ENCODE measurements at regions not wholly inside any gene's neighbourhood (a gene's known extent, or its start where the extent isn't known, plus 50 kb on each side); places are given as distances from the start of the nearest gene placed in this dataset.

DNA sequence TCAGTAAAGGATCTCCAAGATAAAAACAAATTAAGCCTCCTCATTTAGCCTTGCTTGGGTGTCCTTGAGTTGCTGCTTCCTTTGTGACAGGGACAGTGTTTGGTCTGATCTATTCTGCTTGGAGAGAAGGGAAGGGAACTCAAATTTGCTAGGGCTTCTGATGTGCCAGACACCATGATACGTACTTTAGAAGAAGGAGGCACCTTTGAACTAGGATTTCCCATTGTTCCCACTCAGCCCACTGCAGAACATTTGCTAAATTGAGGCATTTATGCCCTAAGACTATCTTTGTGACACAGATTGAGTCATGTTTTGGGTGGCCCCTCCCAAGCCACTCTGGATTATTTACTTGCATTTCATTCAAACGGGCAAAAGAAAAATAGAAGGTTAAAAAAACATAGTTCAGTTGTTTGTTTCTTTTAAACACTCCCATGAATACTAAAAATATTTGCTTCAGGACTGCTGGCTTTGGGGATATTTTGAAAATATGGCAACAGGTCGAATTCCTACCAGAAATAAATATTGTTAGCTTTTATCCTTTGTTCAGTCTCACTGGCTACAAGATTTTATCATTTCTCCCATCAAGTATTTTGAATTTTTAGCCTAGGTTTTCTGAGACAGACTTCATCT lies 81.9 kb upstream of the WLS start:
- no peak for TF ChIP-seq CTCF (conservative IDR thresholded peaks at IDR 0.05)
- H3K27ac ChIP-seq = no peak overlapping the region

GRCh38 chr1:68313735-68314134 lies 81.4 kb upstream of the WLS start:
- no peak for TF ChIP-seq CTCF (conservative IDR thresholded peaks at IDR 0.05)
- no peak overlapping the region for H3K27ac ChIP-seq

DNA sequence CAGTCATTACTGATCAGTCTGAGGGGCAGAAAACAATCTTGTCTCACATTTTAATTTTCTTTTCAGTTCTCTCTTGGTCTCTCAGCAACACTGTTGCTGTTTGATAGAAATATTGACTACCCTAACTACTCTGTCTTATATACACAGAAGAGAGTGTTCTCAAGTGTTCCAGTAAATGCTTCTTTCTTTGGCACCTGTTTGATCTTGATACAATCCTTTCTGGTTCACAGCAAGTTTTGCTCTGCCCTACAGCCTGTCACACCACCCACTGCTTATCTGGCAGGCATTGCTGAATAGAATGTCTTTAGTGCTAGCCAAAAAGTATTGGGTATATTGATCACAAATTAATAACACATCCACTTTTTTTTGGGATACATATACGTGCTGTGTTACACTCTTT lies 75.7 kb upstream of the WLS start:
- TF ChIP-seq CTCF (conservative IDR thresholded peaks at IDR 0.05) = no peak
- H3K27ac ChIP-seq = peak overlapping the region; percentile 82

- TF ChIP-seq CTCF (conservative IDR thresholded peaks at IDR 0.05) = no peak
- H3K27ac ChIP-seq = peak overlapping the region; percentile 82
Measured at GRCh38 chr1:68307378-68307787, 75.1 kb upstream of the WLS start.

DNA sequence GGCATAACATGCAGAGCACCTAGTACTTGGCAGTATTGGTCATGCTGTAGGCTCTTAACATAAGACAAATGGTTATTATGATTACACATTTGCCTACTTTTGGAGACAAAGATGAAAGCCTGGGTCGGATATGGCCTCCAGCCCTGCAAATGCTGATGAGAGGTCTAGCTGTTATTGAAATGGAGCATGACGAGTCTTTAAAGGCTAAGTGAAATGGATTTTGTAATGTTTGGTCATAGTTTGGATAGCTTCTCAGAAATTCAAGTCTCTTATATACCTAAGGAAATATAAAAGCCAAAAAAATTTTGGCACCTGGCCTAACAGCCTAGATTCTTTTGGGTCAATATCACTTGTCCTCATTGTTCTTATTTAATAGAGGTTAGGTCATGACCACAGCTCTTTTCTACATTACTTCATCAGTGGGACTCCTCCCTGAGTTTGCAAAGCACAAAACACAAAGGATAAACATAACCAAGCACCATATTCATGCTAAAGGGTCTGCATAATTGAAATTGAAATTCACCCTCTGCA lies 69.2 kb upstream of the WLS start:
- H3K27ac ChIP-seq = peak overlapping the region; percentile 74
- no peak for TF ChIP-seq CTCF (conservative IDR thresholded peaks at IDR 0.05)

- no peak overlapping the region for H3K27ac ChIP-seq
Measured at GRCh38 chr1:68294367-68295066, 62.2 kb upstream of the WLS start.

More at GRCh38 chr1:68294367-68295066, 62.2 kb upstream of the WLS start:
- TF ChIP-seq CTCF (conservative IDR thresholded peaks at IDR 0.05) = no peak

All from VCaP (cell line).